Stomach (tissue), 4 donors: ENCODE measurements at regions not wholly inside any gene's neighbourhood (a gene's known extent, or its start where the extent isn't known, plus 50 kb on each side); places are given as distances from the start of the nearest gene placed in this dataset.

Experiments used
- CTCF ChIP-seq, 7 experiments: fragments of 450-650 bp in 4 of 7; fragments of 200-600 bp in 3 of 7; sonication (generic) in 3 of 7; IDR thresholded peaks; one replicate each; pipeline ENCODE4 v1.5.1; 2016 to 2019; ENCODE audit warnings: antibody characterized with exemption in 7 of 7, control low read depth in 2 of 7, mild to moderate bottlenecking in 1 of 7
- EP300 ChIP-seq: sonication (generic); formaldehyde crosslinking; IDR thresholded peaks from one replicate; pipeline ENCODE4 v1.6.1; 2017; ENCODE audit warnings: antibody characterized with exemption
- POLR2A ChIP-seq, 4 donors: fragments of 450-650 bp; IDR thresholded peaks; one replicate each; pipeline ENCODE4 v1.6.1; 2016; ENCODE audit warnings: antibody characterized with exemption in 4 of 4, control low read depth in 2 of 4, mild to moderate bottlenecking in 1 of 4, moderate library complexity in 1 of 4

GRCh38 chr13:72540881-72541280 is 186.5 kb downstream of the MZT1 start:
- TF ChIP-seq CTCF (IDR thresholded peaks at IDR 0.05) (no peak), EP300 (no peak), POLR2A (IDR thresholded peaks at IDR 0.05) (no peak)
